K562 (cell line): ENCODE measurements at regions not wholly inside any gene's neighbourhood (a gene's known extent, or its start where the extent isn't known, plus 50 kb on each side); places are given as distances from the start of the nearest gene placed in this dataset.

ENCODE experiments used
- ATF4 ChIP-seq: fragments of 450-650 bp; formaldehyde crosslinking; IDR thresholded peaks from 2 replicates; pipeline ENCODE4 v1.4.0; 2022; ENCODE audit warnings: mild to moderate bottlenecking, moderate library complexity
- CBFA2T3 ChIP-seq: fragments of 450-650 bp; IDR thresholded peaks from 2 replicates; pipeline ENCODE4 v1.6.1; 2017
- GATAD2A ChIP-seq: fragments of 450-650 bp; IDR thresholded peaks from 2 replicates; pipeline ENCODE4 v1.6.1; 2017
- MAFG ChIP-seq: fragments of 450-650 bp; conservative IDR thresholded peaks from 2 replicates; pipeline ENCODE4 v1.6.1; 2016; ENCODE audit warnings: missing genetic modification characterization, missing compliant biosample characterization
- MAFK ChIP-seq: IDR thresholded peaks from 2 replicates; pipeline ENCODE4 v1.6.1; 2011; ENCODE audit warnings: low read length, improper control_type of control experiment
- NFE2 ChIP-seq: IDR thresholded peaks from 2 replicates; pipeline ENCODE4 v1.6.1; 2014; ENCODE audit warnings: antibody characterized with exemption, low read depth
- REST ChIP-seq, 2 experiments: fragments of 450-650 bp; formaldehyde crosslinking in 1 of 2; IDR thresholded peaks; 2 replicates each; pipeline versions ENCODE4 v1.4.0 to v1.6.1; 2014 to 2020; ENCODE audit warnings: mild to moderate bottlenecking in 2 of 2, borderline replicate concordance in 1 of 2, low read depth in 1 of 2
- RREB1 ChIP-seq: fragments of 250-450 bp; sonication (Bioruptor Pico); IDR thresholded peaks from 2 replicates; pipeline ENCODE4 v1.4.0; 2020
- SIN3B ChIP-seq: fragments of 450-650 bp; IDR thresholded peaks from 2 replicates; pipeline ENCODE4 v1.6.1; 2017; ENCODE audit warnings: low read depth, mild to moderate bottlenecking, moderate library complexity
- SIX5 ChIP-seq, 2 experiments: IDR thresholded peaks; 2 replicates each; pipeline ENCODE4 v1.6.1; 2011; ENCODE audit warnings: low read length in 2 of 2, borderline replicate concordance in 1 of 2, low read depth in 1 of 2, mild to moderate bottlenecking in 1 of 2, moderate library complexity in 1 of 2; ENCODE audit not compliant: insufficient read depth in 1 of 2
- TCF7 ChIP-seq: sonication (generic); IDR thresholded peaks from 2 replicates; pipeline ENCODE4 v1.6.1; 2016; ENCODE audit warnings: antibody characterized with exemption, borderline replicate concordance
- ZKSCAN1 ChIP-seq: fragments of 150-350 bp; IDR thresholded peaks from 2 replicates; pipeline ENCODE4 v1.6.1; 2016; ENCODE audit warnings: low read depth, low read length
- ZNF134 ChIP-seq: fragments of 250-450 bp; sonication (Bioruptor Pico); conservative IDR thresholded peaks from 2 replicates; pipeline ENCODE4 v1.4.0; 2020
- ZNF24 ChIP-seq: fragments of 450-650 bp; IDR thresholded peaks from 2 replicates; pipeline ENCODE4 v1.6.1; 2016
- ZNF316 ChIP-seq: fragments of 450-650 bp; IDR thresholded peaks from 2 replicates; pipeline ENCODE4 v1.6.1; 2016
- ZNF507 ChIP-seq: conservative IDR thresholded peaks from 2 replicates; pipeline ENCODE4 v1.6.1; 2017; ENCODE audit warnings: missing genetic modification characterization, missing compliant biosample characterization

GRCh38 chr5:106321242-106321641, 1349.5 kb downstream of the EFNA5 start (continued):
- TF ChIP-seq RREB1 (CRISPR knock-in tag) (no peak), TCF7 (no peak), GATAD2A (no peak), ATF4 (CRISPR knock-in tag) (no peak), MAFK (peak; percentile 98), ZNF316 (peak; percentile 95), REST (IDR thresholded peaks at IDR 0.05; ENCODE audit: borderline replicate concordance) (no peak), REST (CRISPR knock-in tag; IDR thresholded peaks at IDR 0.05; ENCODE audit: low read depth) (no peak), SIN3B (no peak), MAFG (tag) (peak; percentile 89), CBFA2T3 (0 out of 2 replicates have a peak, but pooled peaks have one; percentile 11), ZNF24 (no peak), NFE2 (peak; percentile 76), ZNF134 (CRISPR knock-in tag) (no peak), ZKSCAN1 (no peak), ZNF507 (tag) (no peak), SIX5 (IDR thresholded peaks at IDR 0.05; ENCODE audit: borderline replicate concordance in 1 of 2, insufficient read depth in 1 of 2, low read depth in 1 of 2, low read length in 2 of 2) (no peak)
